A673 (cell line): ENCODE measurements at regions not wholly inside any gene's neighbourhood (a gene's known extent, or its start where the extent isn't known, plus 50 kb on each side); places are given as distances from the start of the nearest gene placed in this dataset.
"Not testable (repeated sequence)": the region's sequence is repeated elsewhere in the genome, so short reads cannot be mapped to it uniquely, and the experiment has no call there.

Experiments
- BruUV-seq: library from RNA; stranded (reverse); fragments of 400-500 nt; replicated peaks from 2 replicates; lab custom pipeline; 2021; lab: Mats Ljungman, UMichigan
- CTCF ChIA-PET: fragments of 300-600 bp; sonication (Branson Sonifier 250); formaldehyde crosslinking; loops from one replicate; lab custom pipeline; 2022; ENCODE audit warnings: antibody characterized with exemption; lab: Charles Lee
- POLR2A ChIA-PET: fragments of 300-600 bp; sonication (Branson Sonifier 250); formaldehyde crosslinking; loops from one replicate; lab custom pipeline; 2022; ENCODE audit warnings: antibody characterized with exemption; ENCODE audit not compliant: low non-redundant PET; lab: Charles Lee
- DNase-seq: peaks from one replicate; pipeline ENCODE4 v3.0.0-alpha.2; 2015; ENCODE audit warnings: low spot score
- H3K27ac ChIP-seq: fragments of 200-600 bp; sonication (generic); 2 replicates; pipeline ENCODE4 v1.5.1; 2016; ENCODE audit warnings: mixed run types, low read depth, mild to moderate bottlenecking, mixed read lengths, antibody characterized with exemption, low read length; ENCODE audit not compliant: poor library complexity, severe bottlenecking
- H3K27me3 ChIP-seq: fragments of 200-600 bp; sonication (generic); replicated peaks from 2 replicates; pipeline ENCODE4 v1.6.1; 2017; ENCODE audit warnings: mixed run types, low read depth, mild to moderate bottlenecking, mixed read lengths, antibody characterized with exemption, low read length; ENCODE audit not compliant: insufficient read depth, poor library complexity
- H3K36me3 ChIP-seq: fragments of 200-600 bp; sonication (generic); 2 replicates; pipeline ENCODE4 v1.6.1; 2016; ENCODE audit warnings: mixed run types, mild to moderate bottlenecking, mixed read lengths, antibody characterized with exemption, low read length; ENCODE audit not compliant: insufficient read depth, poor library complexity, severe bottlenecking
- H3K4me1 ChIP-seq: fragments of 200-600 bp; sonication (generic); 2 replicates; pipeline ENCODE4 v1.6.1; 2017; ENCODE audit warnings: mixed run types, mild to moderate bottlenecking, mixed read lengths, antibody characterized with exemption, low read length; ENCODE audit not compliant: insufficient read depth, poor library complexity, severe bottlenecking
- H3K4me3 ChIP-seq: fragments of 200-600 bp; sonication (generic); 2 replicates; pipeline ENCODE4 v1.5.1; 2016; ENCODE audit warnings: low read depth, mixed run types, mild to moderate bottlenecking, mixed read lengths, low read length; ENCODE audit not compliant: poor library complexity, severe bottlenecking
- H3K9me3 ChIP-seq: fragments of 200-600 bp; sonication (generic); 2 replicates; pipeline ENCODE4 v1.6.1; 2016; ENCODE audit warnings: mixed run types, low read depth, mild to moderate bottlenecking, mixed read lengths, antibody characterized with exemption, low read length; ENCODE audit not compliant: poor library complexity, severe bottlenecking
- CTCF ChIP-seq: fragments of 300-800, 200-600 bp; sonication (generic); conservative IDR thresholded peaks from 2 replicates; pipeline ENCODE4 v1.5.1; 2017; ENCODE audit warnings: low read depth, mild to moderate bottlenecking, antibody characterized with exemption, low read length, moderate library complexity, mixed read lengths
- EZH2 ChIP-seq: fragments of 200-600 bp; sonication (generic); IDR thresholded peaks from 2 replicates; pipeline ENCODE4 v1.6.1; 2017; ENCODE audit warnings: borderline replicate concordance, low read depth, mild to moderate bottlenecking, mixed read lengths, antibody characterized with exemption, low read length; ENCODE audit not compliant: poor library complexity, severe bottlenecking
- intact Hi-C: fragments of 100-400 bp; cut with micrococcal nuclease; formaldehyde crosslinking; loops from one replicate; pipeline ENCODE4 v1.10.0; 2022; ENCODE audit not compliant: unreplicated experiment

GRCh38 chrX:55924574-55924973 is 207.0 kb downstream of the RRAGB start:
- no peak for TF ChIP-seq CTCF
- TF ChIP-seq EZH2 = no peak
- intact Hi-C loops = no loop called here
- no peaks in the 10 kb centered on the region for H3K36me3 ChIP-seq
- no peaks in the 10 kb centered on the region for H3K4me1 ChIP-seq
- ChIA-PET CTCF (no interaction called here), POLR2A (no interaction called here)
- no peak overlapping the region for H3K4me3 ChIP-seq
- no peak for DNase-seq
- H3K27ac ChIP-seq = no peak overlapping the region
- BruUV-seq = no TSS peak
- peaks cover 4% of the 10 kb centered on the region for H3K9me3 ChIP-seq
- no peaks in the 10 kb centered on the region for H3K27me3 ChIP-seq

GRCh38 chrX:55928529-55928928 is 211.0 kb downstream of the RRAGB start:
- H3K4me3 ChIP-seq, DNase-seq, H3K4me1 ChIP-seq, H3K9me3 ChIP-seq, H3K36me3 ChIP-seq, POLR2A ChIA-PET, H3K27ac ChIP-seq, intact Hi-C loops, H3K27me3 ChIP-seq, BruUV-seq, CTCF ChIA-PET: not testable (repeated sequence)
